GM23248 (cell line): ENCODE measurements at regions not wholly inside any gene's neighbourhood (a gene's known extent, or its start where the extent isn't known, plus 50 kb on each side); places are given as distances from the start of the nearest gene placed in this dataset.

Experiments used
- DNase-seq: peaks from one replicate; pipeline ENCODE4 v3.0.0-alpha.2; 2015
- H2AFZ ChIP-seq: fragments of 200-600 bp; sonication (generic); 2 replicates; pipeline ENCODE4 v1.6.1; 2016; ENCODE audit warnings: antibody characterized with exemption
- H3F3A ChIP-seq: fragments of 200-600 bp; sonication (generic); 2 replicates; pipeline ENCODE4 v1.6.1; 2016; ENCODE audit warnings: mild to moderate bottlenecking, antibody characterized with exemption, mixed run types; ENCODE audit not compliant: insufficient read depth
- H3K27ac ChIP-seq: fragments of 200-600 bp; sonication (generic); 2 replicates; pipeline ENCODE4 v1.5.1; 2016; ENCODE audit warnings: mild to moderate bottlenecking
- H3K27me3 ChIP-seq: fragments of 200-600 bp; sonication (generic); replicated peaks from 2 replicates; pipeline ENCODE4 v1.6.1; 2016; ENCODE audit warnings: mild to moderate bottlenecking; ENCODE audit not compliant: insufficient read depth
- H3K36me3 ChIP-seq: fragments of 200-600 bp; sonication (generic); 2 replicates; pipeline ENCODE4 v1.6.1; 2016; ENCODE audit warnings: low read depth, mild to moderate bottlenecking
- H3K4me1 ChIP-seq: fragments of 200-600 bp; sonication (generic); 2 replicates; pipeline ENCODE4 v1.6.1; 2016; ENCODE audit warnings: mild to moderate bottlenecking; ENCODE audit not compliant: insufficient read depth
- H3K4me2 ChIP-seq: fragments of 200-600 bp; sonication (generic); one replicate; pipeline ENCODE4 v1.6.1; 2016; ENCODE audit warnings: mild to moderate bottlenecking; ENCODE audit not compliant: unreplicated experiment
- H3K4me3 ChIP-seq: fragments of 200-600 bp; sonication (generic); 2 replicates; pipeline ENCODE4 v1.5.1; 2016; ENCODE audit warnings: mild to moderate bottlenecking
- H3K79me2 ChIP-seq: fragments of 200-600 bp; sonication (generic); 2 replicates; pipeline ENCODE4 v1.6.1; 2016; ENCODE audit warnings: mild to moderate bottlenecking; ENCODE audit not compliant: insufficient read depth
- H3K9ac ChIP-seq: fragments of 200-600 bp; sonication (generic); 2 replicates; pipeline ENCODE4 v1.6.1; 2016; ENCODE audit warnings: mild to moderate bottlenecking
- H3K9me2 ChIP-seq: fragments of 200-600 bp; sonication (generic); 2 replicates; pipeline ENCODE4 v1.6.1; 2016; ENCODE audit warnings: mixed run types, mild to moderate bottlenecking, moderate library complexity; ENCODE audit not compliant: insufficient read depth
- H3K9me3 ChIP-seq: fragments of 200-600 bp; sonication (generic); one replicate; pipeline ENCODE4 v1.6.1; 2017; ENCODE audit warnings: low read depth
- H4K20me1 ChIP-seq: fragments of 200-600 bp; sonication (generic); 2 replicates; pipeline ENCODE4 v1.6.0; 2016; ENCODE audit not compliant: insufficient read depth
- EZH2 ChIP-seq: fragments of 200-600 bp; sonication (generic); IDR thresholded peaks from 2 replicates; pipeline ENCODE4 v1.6.1; 2018; ENCODE audit warnings: antibody characterized with exemption, mild to moderate bottlenecking; ENCODE audit not compliant: insufficient read depth, poor library complexity, severe bottlenecking
- EZH2phosphoT487 ChIP-seq: fragments of 200-600 bp; sonication (generic); IDR thresholded peaks from 2 replicates; pipeline ENCODE4 v1.6.1; 2018; ENCODE audit warnings: antibody characterized with exemption, moderate library complexity, mild to moderate bottlenecking, low read depth; ENCODE audit not compliant: insufficient read depth
- WGBS, 2 experiments: methylation state at CpG; one replicate each; pipeline ENCODE4 v1.1.6; 2015 to 2017; ENCODE audit warnings: low lambda C conversion rate in 2 of 2, low coverage in 1 of 2; ENCODE audit errors: missing lambda C conversion rate in 2 of 2; 5-methylcytosine and 5-hydroxymethylcytosine counted together
- in situ Hi-C: fragments of 300-500 bp; cut with MboI; formaldehyde crosslinking; loops from 2 replicates; pipeline ENCODE4 v1.15.0; 2020

GRCh38 chr9:7266911-7267595 is 509.3 kb downstream of the KDM4C start:
- no peak for DNase-seq
- in situ Hi-C loops = no loop called here
- Histone ChIP-seq H2AFZ (no peak overlapping the region), H4K20me1 (no peaks in the 10 kb centered on the region), H3K4me1 (no peaks in the 10 kb centered on the region), H3K9me2 (no peaks in the 10 kb centered on the region), H3K36me3 (no peaks in the 10 kb centered on the region), H3K27ac (no peak overlapping the region), H3K9me3 (no peaks in the 10 kb centered on the region), H3K4me2 (no peak overlapping the region), H3K9ac (no peak overlapping the region), H3K79me2 (no peaks in the 10 kb centered on the region), H3K27me3 (peaks cover 31% of the 10 kb centered on the region), H3F3A (no peaks in the 10 kb centered on the region), H3K4me3 (no peak overlapping the region)
- WGBS, 2 experiments = 17 to 21% methylated on average over 14 of the region's 14 CpGs
- no peak for TF ChIP-seq EZH2
- no peak for TF ChIP-seq EZH2phosphoT487

- H3K79me2 ChIP-seq = no peaks in the 10 kb centered on the region
- H3K4me3 ChIP-seq = no peak overlapping the region
- no peak overlapping the region for H3K9ac ChIP-seq
- no peaks in the 10 kb centered on the region for H3K9me3 ChIP-seq
- peaks cover 17% of the 10 kb centered on the region for H3K27me3 ChIP-seq
- no peaks in the 10 kb centered on the region for H3K36me3 ChIP-seq
- H2AFZ ChIP-seq = no peak overlapping the region
- no peaks in the 10 kb centered on the region for H3F3A ChIP-seq
- no peaks in the 10 kb centered on the region for H3K4me1 ChIP-seq
- no peaks in the 10 kb centered on the region for H4K20me1 ChIP-seq
- no peak for DNase-seq
- no peak overlapping the region for H3K4me2 ChIP-seq
- in situ Hi-C loops = no loop called here
- H3K27ac ChIP-seq = no peak overlapping the region
- H3K9me2 ChIP-seq = no peaks in the 10 kb centered on the region
- TF ChIP-seq EZH2 = no peak
- no peak for TF ChIP-seq EZH2phosphoT487
These were observed 507.4 kb downstream of the KDM4C start for GRCh38 chr9:7265181-7265580.

- 29 to 35% methylated on average over 6 of the region's 6 CpGs for WGBS, 2 experiments
- Histone ChIP-seq H3K27ac (no peak overlapping the region), H3K4me2 (no peak overlapping the region), H3K9me3 (no peaks in the 10 kb centered on the region), H2AFZ (no peak overlapping the region), H3K27me3 (peaks cover 9% of the 10 kb centered on the region), H4K20me1 (no peaks in the 10 kb centered on the region), H3K36me3 (no peaks in the 10 kb centered on the region), H3K9me2 (no peaks in the 10 kb centered on the region), H3F3A (no peaks in the 10 kb centered on the region), H3K79me2 (no peaks in the 10 kb centered on the region), H3K4me1 (no peaks in the 10 kb centered on the region), H3K9ac (no peak overlapping the region), H3K4me3 (no peak overlapping the region)
- in situ Hi-C loops = no loop called here
- no peak for DNase-seq
- no peak for TF ChIP-seq EZH2
- no peak for TF ChIP-seq EZH2phosphoT487
These were observed 501.9 kb downstream of the KDM4C start for GRCh38 chr9:7259544-7260241.

GRCh38 chr9:7258688-7259396 is 501.1 kb downstream of the KDM4C start:
- no peaks in the 10 kb centered on the region for H3K36me3 ChIP-seq
- no peak overlapping the region for H3K4me3 ChIP-seq
- no peaks in the 10 kb centered on the region for H3K9me3 ChIP-seq
- no peak overlapping the region for H3K4me2 ChIP-seq
- in situ Hi-C loops = no loop called here
- 9 to 17% methylated on average over 3 of the region's 3 CpGs for WGBS, 2 experiments
- H3K79me2 ChIP-seq = no peaks in the 10 kb centered on the region
- no peaks in the 10 kb centered on the region for H3K9me2 ChIP-seq
- no peak overlapping the region for H3K27ac ChIP-seq
- H2AFZ ChIP-seq = no peak overlapping the region
- no peak for TF ChIP-seq EZH2phosphoT487
- TF ChIP-seq EZH2 = no peak
- no peaks in the 10 kb centered on the region for H3K4me1 ChIP-seq
- peaks cover 9% of the 10 kb centered on the region for H3K27me3 ChIP-seq
- no peaks in the 10 kb centered on the region for H3F3A ChIP-seq
- H4K20me1 ChIP-seq = no peaks in the 10 kb centered on the region
- H3K9ac ChIP-seq = no peak overlapping the region
- no peak for DNase-seq
